ENCODE measurements at regions not wholly inside any gene's neighbourhood (a gene's known extent, or its start where the extent isn't known, plus 50 kb on each side); places are given as distances from the start of the nearest gene placed in this dataset.

GRCh38 chr19:23526302-23526701 lies 131.0 kb upstream of the ZNF91 start:
- TF ChIP-seq CTCF (IDR thresholded peaks at IDR 0.05) (no peak), CHD2 (IDR thresholded peaks at IDR 0.05; ENCODE audit: low read length, partially characterized antibody) (no peak), KDM1A (IDR thresholded peaks at IDR 0.05; ENCODE audit: low read depth) (no peak), SREBF2 (IDR thresholded peaks at IDR 0.05) (no peak), CBX8 (IDR thresholded peaks at IDR 0.05) (no peak), HDAC2 (IDR thresholded peaks at IDR 0.05) (no peak), USF2 (IDR thresholded peaks at IDR 0.05) (no peak), RNF2 (IDR thresholded peaks at IDR 0.05; ENCODE audit: borderline replicate concordance, low read depth) (no peak), RFX5 (IDR thresholded peaks at IDR 0.05) (no peak), POLR2A (IDR thresholded peaks at IDR 0.05; ENCODE audit: low read length) (no peak), NR3C1 (IDR thresholded peaks at IDR 0.05) (no peak), PHF8 (IDR thresholded peaks at IDR 0.05; ENCODE audit: borderline replicate concordance, low read depth) (no peak)

Data from A549 (cell line).